HG02798 (cell line): ENCODE measurements at regions not wholly inside any gene's neighbourhood (a gene's known extent, or its start where the extent isn't known, plus 50 kb on each side); places are given as distances from the start of the nearest gene placed in this dataset.

Source experiments
- ATAC-seq: cut with Tn5 transposase; IDR thresholded peaks from one replicate; pipeline ENCODE4 v1.9.1; 2021; ENCODE audit warnings: mild to moderate bottlenecking; ENCODE audit not compliant: unreplicated experiment, poor library complexity

DNA sequence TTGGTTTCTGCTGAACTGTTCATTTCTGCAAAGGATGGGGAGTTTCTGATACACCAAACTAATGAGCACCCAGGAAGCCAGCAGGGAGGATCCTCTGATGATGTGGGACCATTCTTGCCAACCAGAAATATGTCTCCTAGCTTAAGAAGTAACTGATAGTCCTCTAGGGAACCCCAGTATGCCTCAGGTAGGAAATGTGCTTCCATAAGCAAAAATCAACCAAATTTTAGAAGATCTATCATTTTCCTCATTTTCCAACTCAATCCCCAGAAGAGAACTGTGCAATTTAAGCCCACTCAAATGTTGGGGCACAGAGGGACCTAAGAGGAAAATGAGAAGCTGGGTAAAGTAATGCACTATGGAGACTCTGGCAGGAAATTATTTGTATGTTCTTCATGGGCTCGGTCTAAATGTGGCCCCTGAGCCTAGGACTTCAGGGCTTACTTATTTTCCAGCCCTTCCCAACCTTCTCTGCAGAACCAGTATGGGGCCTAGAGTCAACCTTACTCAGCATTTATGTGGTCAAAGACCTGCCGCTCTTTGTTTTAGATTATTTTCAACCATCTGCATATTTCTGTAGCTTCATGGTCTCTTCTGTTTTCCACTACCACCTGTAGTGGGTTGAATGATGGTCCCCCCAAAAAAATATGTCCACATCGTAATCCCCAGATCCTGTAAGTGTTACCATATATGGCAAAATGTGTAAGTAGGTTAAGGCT is 359.8 kb upstream of the CDH4 start:
- no peak for ATAC-seq

DNA sequence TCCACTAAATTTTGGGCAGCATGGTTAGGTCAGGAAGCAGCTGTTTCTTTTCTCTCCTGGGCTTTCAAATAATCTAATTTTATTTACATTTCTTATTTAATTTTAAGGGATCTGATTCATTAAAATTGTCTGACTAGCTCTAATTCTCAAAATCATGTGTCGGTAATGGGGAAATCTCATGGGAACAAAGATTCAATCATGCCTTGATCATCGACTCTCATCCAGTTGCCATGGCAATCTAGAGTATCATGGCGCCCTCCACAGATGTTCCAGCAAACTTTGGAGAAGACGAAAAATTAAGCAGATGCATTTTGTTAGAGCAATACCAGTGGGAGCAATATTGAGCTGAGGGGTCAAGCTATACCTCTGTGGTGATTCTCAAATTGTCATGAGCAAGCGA is 358.0 kb upstream of the CDH4 start:
- no peak for ATAC-seq

DNA sequence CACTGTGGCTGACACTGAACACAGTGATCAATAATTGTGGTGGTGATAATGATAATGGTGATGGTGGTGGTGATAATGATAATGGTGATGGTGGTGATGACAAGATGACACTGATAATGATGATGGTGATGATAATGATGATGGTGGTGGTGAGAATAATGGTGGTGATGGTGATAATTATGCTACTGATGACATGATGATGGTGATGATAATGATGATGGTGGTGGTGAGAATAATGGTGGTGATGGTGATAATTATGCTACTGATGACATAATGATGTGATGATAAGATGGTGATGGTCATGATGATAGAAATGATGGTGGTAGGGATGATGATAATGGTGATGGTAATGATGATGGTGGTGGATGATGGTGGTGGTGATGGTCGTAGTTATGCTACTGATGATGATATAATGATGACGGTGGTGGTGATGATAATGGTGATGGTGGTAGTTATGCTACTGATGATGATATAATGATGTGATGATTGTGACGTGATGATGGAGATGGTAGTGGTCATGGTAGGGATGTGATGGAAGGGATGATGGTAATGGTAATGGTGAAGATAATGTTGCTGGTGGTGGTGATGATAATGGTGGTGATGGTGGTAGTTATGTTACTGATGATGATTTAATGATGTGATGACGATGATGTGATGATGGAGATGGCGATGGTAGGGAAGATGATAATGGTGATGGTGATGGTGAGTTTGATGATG is 356.5 kb upstream of the CDH4 start:
- no peak for ATAC-seq

DNA sequence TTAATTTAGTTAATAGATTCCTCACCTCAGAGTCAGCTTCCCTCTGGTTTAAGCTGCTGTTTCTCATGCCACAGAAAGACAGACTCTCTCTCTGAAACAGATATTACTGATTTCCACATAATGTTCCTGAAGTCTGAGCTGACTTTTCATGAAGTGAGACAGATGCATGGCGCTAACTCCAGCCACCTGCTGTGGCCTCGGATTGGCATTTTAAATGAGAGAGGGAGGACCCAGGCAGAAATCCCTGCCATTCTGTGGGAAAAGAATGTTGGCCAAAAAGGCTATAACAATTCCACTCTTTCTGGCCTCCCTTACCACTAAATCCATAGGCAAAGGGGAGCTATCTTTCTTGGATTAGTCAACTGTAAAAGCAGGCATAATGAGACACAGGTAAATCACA is 354.1 kb upstream of the CDH4 start:
- ATAC-seq = no peak

DNA sequence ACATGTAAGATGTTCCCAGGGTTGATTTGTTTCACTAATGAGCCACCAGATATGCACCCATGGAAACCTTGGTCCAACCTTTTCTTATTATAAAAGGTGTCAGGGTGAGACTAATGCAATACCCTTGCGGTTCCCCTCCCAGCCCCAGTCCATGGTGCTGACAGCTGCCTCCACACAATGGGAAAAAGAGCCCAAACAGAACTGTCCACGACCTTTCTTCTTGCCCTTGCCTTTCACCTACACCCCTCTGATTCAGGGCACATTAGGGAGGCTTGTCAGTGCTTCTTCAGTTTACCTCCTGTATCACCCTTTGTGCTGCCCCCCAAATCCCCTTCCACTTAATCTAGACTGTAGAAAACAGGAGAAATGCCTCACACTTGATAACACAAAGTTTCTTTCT is 352.7 kb upstream of the CDH4 start:
- no peak for ATAC-seq

DNA sequence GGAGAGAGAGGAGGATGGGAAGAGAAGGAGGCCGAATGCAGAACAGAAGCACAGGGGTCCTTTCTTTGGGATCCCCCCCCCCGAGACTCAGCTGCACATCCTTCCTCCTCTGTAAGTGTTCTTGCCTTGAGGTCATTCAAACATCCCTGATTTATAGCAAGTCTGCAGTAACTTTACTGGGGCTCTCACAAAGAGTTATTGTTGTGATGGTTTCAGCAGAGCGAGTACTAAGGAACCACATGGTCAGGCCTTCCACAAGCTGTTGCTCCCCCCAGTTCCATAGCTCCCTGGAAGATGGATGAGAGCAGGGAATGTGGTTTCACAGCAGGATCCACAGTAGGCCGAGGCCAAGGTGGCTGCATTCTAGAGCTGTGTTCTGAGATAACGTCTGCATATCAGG is 351.4 kb upstream of the CDH4 start:
- no peak for ATAC-seq

DNA sequence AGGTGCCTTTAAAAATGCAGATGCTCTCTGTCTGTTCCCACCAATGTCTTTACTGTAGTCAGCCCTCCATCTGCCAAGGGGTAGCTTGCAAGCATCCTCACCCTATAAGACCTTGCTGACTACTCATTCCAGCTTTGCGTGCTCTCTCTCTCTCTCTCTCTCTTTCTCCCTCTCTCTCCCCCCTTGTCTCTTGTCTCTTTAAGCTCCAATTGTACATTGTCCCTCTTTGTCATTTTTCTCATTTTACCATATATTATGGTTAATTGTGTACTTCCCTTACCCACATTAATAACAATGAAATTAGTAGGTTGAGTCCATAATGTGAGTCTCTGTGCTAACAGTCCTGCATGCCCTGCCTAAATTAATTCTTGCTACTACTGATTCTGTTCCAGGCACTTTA is 350.2 kb upstream of the CDH4 start:
- ATAC-seq = no peak

DNA sequence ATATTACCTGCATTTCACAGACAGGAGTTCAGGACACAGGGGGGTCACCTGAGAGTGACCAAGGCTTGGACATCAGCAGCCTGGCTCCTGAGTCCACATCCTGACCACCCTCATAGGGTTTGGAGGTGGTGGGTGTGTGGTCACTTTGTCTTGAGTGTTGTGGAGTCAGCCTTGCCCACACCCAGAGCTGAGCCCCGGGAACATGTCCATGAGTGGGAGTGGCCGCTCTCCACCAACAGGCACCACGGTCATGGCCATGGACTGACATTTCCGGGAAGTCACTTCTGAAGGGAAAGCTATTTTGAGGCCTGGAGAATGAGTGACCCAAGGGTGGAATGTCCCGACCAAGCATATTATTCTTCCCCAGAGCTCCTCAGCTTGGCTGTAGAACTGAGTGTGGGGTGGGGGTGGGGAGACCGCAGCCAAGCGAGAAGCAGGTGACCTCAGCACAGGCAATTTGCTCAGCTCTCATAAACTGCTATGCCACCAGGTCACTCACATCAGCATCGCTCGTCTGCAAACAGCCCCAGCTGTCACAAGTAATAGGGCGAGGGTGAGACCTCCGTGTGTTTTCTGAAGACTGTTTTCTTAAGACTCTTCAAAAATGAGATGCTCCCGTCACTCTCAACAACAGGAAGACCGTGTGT is 348.6 kb upstream of the CDH4 start:
- no peak for ATAC-seq

DNA sequence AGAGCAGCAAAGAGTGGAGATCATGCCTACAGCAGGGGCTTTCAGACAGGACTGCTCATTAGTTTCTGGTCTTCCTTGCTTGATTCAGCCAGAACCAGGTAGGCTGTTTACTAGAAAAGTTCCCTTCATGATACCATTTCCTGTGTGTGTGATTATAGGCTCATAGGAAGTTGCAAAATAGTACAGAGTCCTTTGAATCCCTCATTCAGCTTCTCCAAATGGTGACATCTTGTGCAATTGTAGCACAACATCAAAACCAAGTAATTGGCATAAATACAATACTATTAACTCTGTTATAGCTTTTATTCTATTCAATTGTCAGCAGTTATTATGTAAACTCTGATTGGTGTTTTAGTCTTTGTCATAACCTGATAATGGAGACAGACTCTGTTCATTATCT is 347.3 kb upstream of the CDH4 start:
- ATAC-seq = no peak

DNA sequence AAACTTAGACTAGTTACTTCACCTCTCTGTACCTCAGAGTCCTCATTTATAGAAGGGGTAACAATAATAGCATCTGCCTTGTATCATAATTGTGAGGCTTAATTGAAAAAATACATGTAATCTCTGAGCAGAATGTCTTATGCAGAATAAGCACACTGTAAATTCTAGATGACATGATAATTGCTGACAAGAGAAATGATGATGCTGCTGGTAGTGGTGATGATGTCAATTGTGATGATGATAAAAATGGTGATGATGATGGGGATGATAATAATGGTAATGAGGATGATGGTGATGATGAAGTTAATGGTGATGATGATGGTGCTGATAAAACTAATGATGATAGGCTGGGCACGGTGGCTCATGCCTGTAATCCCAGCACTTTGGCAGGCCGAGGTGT is 346.1 kb upstream of the CDH4 start:
- ATAC-seq = no peak

DNA sequence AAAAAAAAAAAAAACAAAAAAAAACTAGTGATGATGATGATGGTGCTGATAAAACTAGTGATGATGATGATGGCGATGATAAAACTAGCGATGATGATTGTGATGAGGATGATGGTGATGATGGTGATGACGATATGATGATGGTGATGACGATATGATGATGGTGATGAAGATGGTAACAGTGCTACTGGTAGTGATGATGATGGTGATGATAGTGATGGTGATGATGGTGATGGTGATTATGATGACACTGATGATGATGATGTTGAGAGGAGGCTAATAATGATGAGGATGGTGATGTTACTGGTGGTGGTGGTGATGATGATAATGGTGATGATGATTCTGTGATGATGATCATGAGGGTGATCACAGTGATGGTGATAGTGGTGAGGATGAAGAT is 345.5 kb upstream of the CDH4 start:
- ATAC-seq = no peak

DNA sequence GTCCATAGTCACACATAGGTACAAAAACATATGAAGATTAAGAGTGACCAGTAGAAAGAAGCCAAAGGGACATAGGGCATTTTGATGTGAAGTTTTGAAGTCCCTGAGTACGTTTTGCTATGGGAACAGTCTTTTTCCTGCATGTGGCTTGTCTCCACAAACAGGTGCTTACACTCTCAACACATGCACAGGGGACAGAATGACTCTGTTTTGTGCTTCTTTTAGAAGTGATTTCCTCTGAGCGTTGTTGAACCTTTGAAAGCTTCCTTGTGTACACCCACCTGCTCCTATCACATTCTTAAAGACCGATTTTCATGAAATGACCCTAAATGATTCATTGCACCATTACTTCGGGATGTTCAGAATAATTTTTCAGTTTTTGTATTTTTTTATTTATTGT is 338.8 kb upstream of the CDH4 start:
- ATAC-seq = no peak

DNA sequence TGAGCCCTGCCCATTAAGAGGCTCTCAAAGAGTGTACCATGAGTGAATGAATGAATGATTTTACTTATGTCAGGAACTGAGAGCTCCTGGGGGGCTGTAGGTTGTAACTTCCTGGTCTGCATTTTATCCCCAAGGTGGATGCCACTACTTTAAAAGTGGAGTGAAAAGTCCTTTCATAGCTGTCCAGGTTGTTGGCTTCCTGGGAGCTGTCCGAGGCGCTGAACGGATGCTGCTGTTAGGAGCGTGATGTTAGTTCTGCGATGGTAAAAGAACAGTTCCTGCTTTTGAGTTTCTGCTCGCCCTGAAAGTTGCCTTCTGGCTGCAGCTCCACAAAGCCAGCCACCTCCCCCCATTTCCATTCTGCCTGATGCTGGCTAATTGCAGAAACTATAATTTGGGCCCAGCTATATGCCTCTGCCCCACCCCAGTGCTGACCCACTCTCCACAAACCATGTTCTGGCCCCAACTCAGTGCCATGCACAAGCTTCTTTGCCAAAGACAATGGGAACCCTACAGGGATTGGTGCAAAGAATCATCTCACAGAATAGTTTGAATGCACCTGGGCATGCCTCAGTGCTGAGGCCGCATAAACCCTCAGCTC is 330.9 kb upstream of the CDH4 start:
- ATAC-seq = no peak

DNA sequence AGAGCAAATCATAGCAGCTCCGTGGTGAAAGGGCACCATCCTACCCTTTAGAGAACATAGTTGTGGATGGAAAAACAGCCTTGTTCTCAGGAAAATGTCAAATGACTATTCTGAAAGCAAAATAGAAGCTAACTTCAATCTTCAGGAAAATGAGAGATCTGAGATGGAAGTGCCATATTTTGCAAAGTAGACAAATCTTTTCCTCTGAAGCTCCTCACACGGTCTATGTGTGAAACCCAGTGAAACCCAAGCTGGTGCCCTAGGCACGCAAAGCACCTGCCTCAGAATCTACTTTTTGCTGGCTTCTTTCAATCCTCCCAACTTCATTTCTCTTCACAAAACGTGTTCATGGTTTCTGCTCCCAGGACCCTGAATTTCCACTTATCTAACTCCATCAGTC is 325.2 kb upstream of the CDH4 start:
- no peak for ATAC-seq

DNA sequence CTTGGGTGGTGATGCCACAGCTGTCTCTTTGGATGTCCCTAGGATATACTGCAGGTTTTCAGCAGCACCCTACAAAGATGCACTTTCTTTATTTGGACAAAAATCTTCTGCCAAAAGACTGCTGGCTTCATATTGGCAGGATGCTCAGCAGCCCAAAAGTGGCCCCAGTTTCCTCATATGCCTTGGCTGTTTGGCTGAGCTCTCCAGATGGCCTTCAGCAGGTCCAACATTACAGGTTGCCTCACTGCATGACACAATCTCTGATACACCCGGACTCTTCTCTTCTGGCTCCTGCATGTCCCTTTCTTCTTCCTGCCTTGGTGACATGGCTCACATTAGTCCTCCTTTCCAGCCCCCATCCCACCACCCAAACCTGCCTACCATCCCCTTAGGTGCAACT is 323.7 kb upstream of the CDH4 start:
- ATAC-seq = no peak

DNA sequence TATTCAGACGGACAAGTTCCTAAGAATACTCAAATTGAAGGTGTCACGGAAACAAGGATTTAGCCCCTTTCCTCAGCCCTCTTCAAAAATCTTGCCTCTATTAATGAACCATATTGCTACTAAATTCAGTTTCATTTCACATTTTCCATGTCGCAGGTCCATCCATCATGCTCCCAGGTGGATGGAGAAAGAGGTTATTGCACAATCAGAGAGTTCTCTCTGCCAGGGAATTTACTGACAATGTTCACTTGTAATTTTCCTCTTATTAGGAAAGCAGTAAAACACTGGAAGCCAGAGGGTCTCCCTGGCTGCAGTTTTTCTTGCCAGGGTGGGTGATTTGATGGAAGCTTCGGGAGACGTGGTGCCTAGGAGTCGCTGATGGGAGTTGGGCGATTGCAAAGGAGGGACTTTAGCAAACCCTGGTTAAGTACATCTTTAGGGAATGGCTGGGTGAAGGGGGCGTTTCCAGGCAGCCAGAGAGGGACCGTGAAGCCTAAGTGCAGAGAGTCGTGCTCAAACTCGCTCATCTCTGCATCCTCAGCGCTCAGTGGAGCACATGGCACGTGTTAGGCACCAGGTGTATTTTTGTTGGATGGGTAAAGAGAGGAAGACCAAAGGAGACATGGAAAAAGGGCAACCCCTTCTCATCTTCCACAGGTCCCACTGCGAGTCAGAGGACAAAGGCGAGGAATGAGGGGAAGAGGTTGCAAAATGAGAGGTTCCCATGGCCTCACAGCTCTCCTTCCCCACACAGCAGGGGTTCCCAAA is 321.9 kb upstream of the CDH4 start:
- ATAC-seq = no peak

DNA sequence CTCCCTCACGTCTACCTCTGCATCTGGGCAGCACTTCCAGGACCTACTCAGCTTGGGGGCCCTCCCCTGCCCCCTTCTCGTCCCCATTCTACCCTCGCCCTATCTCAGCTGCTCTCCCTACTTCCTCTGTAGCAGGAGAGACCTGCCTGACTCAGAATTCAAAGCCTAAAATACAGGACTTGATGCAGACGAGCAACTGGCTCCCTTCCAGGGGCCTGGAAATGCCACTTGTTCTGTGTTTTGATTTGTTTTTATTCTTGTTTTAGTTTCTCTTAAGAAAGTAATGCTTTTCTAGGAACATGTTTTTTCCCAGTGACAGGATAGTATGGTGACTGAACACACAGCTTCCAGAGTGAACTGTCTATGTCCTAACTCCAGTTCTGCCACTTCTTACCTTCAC is 320.4 kb upstream of the CDH4 start:
- ATAC-seq = no peak

DNA sequence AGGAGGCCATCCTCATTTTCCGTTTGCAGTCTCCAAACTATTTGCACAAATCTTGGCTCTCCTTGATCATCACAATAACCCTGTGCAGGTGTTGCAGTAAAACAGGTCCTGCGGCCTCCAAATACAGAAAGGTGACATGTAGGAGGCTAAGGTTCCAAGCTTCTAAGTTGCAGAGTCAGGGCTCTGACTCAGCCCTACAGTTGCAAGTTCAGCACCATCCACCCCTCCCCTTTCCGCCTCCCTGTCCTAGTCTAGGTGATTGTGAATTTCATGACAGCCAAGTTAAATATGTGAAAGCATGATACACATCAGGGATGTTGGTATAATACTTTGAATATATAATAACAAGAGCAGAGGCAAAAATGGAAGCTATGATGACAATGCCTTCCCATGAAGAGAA is 317.3 kb upstream of the CDH4 start:
- no peak for ATAC-seq

DNA sequence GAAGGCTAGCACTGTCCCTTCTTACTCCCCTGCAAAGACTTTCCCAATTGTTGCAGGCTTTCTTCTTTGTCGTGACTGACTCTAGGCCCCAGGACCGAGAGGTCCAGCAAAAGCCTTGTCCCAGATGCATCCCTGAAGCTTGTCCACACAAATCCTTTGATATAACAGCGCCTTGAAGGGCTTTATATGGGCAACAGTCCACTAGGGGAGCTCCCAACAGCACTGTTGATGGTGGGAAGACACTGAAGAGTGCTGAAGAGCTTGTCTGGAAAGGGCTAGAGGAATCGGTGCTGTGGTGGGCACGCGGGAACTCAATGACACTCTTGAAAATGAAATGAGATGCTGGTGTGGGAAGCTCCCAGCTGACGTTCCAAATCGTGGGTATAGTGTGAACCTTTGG is 316.1 kb upstream of the CDH4 start:
- no peak for ATAC-seq

DNA sequence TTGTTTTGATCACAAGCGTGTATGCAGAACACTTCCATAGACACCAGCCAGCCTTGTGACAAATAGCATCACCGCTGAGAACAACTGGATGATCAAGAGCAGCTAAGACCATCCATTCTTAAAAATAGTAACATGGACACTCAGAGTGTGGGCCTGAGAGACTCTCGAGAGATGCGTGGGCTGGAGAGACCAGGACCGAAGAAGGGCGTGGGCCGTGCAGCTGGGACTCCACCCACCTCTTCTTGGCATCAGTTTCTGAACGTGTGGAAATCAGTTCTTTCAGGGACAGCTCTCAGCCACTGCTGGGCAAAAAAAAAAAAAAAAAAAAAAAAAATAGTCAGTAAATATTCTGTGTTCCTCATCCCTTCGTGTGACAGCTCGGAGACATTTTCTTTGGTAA is 314.5 kb upstream of the CDH4 start:
- ATAC-seq = no peak

DNA sequence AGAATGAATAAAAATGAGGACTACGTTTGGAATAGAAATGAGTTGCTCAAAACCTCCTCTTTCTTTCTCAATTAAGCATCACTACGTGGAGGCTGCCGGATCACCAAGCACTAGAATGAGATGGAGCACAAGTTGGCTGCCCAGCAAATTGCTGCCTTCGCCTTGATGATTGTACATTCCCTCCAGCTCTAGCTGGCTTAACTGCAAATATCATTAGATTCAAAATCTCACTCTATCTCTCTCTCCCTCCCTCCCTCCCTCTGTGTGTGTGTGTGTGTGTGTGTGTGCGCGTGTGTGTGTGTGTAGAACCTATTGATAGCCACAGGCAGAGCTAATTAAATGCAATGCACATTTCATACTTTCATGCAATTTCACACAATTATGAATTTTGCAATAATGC is 310.7 kb upstream of the CDH4 start:
- no peak for ATAC-seq
